Ishikawa (cell line): ENCODE measurements at regions not wholly inside any gene's neighbourhood (a gene's known extent, or its start where the extent isn't known, plus 50 kb on each side); places are given as distances from the start of the nearest gene placed in this dataset.

Experiments used
- EP300 ChIP-seq: IDR thresholded peaks from 2 replicates; pipeline ENCODE4 v1.6.1; 2012; ENCODE audit warnings: borderline replicate concordance
- FOXM1 ChIP-seq: IDR thresholded peaks from 2 replicates; pipeline ENCODE4 v1.6.1; 2012; ENCODE audit warnings: low read depth, borderline replicate concordance
- NFIC ChIP-seq: IDR thresholded peaks from 2 replicates; pipeline ENCODE4 v1.6.1; 2012
- RAD21 ChIP-seq: IDR thresholded peaks from 2 replicates; pipeline ENCODE4 v1.6.1; 2012; ENCODE audit warnings: low read depth
- YY1 ChIP-seq: IDR thresholded peaks from 2 replicates; pipeline ENCODE4 v1.6.1; 2012; ENCODE audit warnings: low read depth
- ZBTB7A ChIP-seq: IDR thresholded peaks from 2 replicates; pipeline ENCODE4 v1.6.1; 2012; ENCODE audit warnings: low read depth
- TF ChIP-seq, protein P1 (sequence below): IDR thresholded peaks from 2 replicates; pipeline ENCODE4 v1.6.1; 2012; ENCODE audit warnings: low read depth, mild to moderate bottlenecking

- TF ChIP-seq NFIC (no peak), EP300 (no peak), YY1 (no peak), ZBTB7A (no peak), RAD21 (no peak), FOXM1 (no peak)
- TF ChIP-seq, protein P1, sequence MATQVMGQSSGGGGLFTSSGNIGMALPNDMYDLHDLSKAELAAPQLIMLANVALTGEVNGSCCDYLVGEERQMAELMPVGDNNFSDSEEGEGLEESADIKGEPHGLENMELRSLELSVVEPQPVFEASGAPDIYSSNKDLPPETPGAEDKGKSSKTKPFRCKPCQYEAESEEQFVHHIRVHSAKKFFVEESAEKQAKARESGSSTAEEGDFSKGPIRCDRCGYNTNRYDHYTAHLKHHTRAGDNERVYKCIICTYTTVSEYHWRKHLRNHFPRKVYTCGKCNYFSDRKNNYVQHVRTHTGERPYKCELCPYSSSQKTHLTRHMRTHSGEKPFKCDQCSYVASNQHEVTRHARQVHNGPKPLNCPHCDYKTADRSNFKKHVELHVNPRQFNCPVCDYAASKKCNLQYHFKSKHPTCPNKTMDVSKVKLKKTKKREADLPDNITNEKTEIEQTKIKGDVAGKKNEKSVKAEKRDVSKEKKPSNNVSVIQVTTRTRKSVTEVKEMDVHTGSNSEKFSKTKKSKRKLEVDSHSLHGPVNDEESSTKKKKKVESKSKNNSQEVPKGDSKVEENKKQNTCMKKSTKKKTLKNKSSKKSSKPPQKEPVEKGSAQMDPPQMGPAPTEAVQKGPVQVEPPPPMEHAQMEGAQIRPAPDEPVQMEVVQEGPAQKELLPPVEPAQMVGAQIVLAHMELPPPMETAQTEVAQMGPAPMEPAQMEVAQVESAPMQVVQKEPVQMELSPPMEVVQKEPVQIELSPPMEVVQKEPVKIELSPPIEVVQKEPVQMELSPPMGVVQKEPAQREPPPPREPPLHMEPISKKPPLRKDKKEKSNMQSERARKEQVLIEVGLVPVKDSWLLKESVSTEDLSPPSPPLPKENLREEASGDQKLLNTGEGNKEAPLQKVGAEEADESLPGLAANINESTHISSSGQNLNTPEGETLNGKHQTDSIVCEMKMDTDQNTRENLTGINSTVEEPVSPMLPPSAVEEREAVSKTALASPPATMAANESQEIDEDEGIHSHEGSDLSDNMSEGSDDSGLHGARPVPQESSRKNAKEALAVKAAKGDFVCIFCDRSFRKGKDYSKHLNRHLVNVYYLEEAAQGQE, result no peak
Measured at GRCh38 chr5:8012131-8012977, 143.4 kb downstream of the MTRR start.
